ENCODE measurements at regions not wholly inside any gene's neighbourhood (a gene's known extent, or its start where the extent isn't known, plus 50 kb on each side); places are given as distances from the start of the nearest gene placed in this dataset.

DNA sequence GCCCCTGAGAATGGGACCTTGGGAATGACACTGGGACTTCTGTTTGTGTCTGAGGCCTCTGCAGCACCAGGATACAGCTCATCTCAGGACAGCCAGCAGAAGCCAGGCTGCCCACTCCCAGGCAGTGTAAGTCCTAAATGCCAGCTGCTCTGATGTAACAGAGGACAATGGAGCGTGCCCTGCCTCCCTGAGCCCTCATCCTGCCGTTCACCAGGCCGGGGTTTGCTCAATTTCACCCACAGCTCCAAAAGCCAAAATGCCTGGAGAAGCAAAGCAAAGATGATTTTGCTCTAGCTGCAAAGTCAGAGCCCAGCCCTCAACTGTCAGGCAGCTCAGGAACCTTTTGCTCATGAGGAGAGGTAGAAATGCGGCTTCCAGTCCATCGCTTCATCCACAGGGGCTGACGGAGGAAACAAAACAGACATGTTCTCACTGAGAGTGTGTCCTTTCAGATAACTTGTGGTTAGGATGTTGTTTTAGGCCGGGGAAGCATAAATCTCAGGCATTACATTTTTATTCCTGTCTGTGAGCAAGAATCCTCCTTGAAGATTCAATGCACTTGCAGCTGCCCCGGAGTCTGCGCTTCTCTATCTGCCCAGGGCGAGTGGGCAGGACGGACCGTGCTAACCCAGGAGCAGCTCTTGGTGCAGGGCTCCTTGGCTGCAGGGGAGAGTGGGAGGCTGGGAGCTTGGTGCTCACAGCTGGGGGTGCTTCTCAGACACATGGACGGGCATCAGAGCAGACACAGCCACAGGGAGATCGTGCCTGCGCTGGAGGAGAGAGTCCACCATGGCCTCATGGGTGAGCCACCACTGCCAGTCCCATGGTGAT, 83.2 kb upstream of the CHST15 start:
- Mint-ChIP-seq H3K27me3 (ENCODE audit: unreplicated experiment) (no peaks in the 10 kb centered on the region), H3K4me3 (ENCODE audit: unreplicated experiment) (no peak overlapping the region), H3K9me3 (ENCODE audit: unreplicated experiment) (peaks cover 1% of the 10 kb centered on the region), H3K27ac (ENCODE audit: unreplicated experiment) (no peak overlapping the region), H3K36me3 (ENCODE audit: unreplicated experiment) (no peaks in the 10 kb centered on the region), H3K4me1 (ENCODE audit: low read depth, unreplicated experiment) (no peaks in the 10 kb centered on the region)
- no peak for TF ChIP-seq CTCF (IDR thresholded peaks at IDR 0.05; ENCODE audit: partially characterized antibody, unreplicated experiment)
- DNase-seq = no peak

GRCh38 chr10:124175701-124176348, 82.4 kb upstream of the CHST15 start:
- no peak for DNase-seq
- no peak overlapping the region for H3K4me3 Mint-ChIP-seq (ENCODE audit: unreplicated experiment)
- no peak for TF ChIP-seq CTCF (IDR thresholded peaks at IDR 0.05; ENCODE audit: partially characterized antibody, unreplicated experiment)
- H3K36me3 Mint-ChIP-seq (ENCODE audit: unreplicated experiment) = no peaks in the 10 kb centered on the region
- H3K4me1 Mint-ChIP-seq (ENCODE audit: low read depth, unreplicated experiment) = no peaks in the 10 kb centered on the region
- H3K27ac Mint-ChIP-seq (ENCODE audit: unreplicated experiment) = no peak overlapping the region
- H3K27me3 Mint-ChIP-seq (ENCODE audit: unreplicated experiment) = no peaks in the 10 kb centered on the region
- H3K9me3 Mint-ChIP-seq (ENCODE audit: unreplicated experiment) = peaks cover 1% of the 10 kb centered on the region

DNA sequence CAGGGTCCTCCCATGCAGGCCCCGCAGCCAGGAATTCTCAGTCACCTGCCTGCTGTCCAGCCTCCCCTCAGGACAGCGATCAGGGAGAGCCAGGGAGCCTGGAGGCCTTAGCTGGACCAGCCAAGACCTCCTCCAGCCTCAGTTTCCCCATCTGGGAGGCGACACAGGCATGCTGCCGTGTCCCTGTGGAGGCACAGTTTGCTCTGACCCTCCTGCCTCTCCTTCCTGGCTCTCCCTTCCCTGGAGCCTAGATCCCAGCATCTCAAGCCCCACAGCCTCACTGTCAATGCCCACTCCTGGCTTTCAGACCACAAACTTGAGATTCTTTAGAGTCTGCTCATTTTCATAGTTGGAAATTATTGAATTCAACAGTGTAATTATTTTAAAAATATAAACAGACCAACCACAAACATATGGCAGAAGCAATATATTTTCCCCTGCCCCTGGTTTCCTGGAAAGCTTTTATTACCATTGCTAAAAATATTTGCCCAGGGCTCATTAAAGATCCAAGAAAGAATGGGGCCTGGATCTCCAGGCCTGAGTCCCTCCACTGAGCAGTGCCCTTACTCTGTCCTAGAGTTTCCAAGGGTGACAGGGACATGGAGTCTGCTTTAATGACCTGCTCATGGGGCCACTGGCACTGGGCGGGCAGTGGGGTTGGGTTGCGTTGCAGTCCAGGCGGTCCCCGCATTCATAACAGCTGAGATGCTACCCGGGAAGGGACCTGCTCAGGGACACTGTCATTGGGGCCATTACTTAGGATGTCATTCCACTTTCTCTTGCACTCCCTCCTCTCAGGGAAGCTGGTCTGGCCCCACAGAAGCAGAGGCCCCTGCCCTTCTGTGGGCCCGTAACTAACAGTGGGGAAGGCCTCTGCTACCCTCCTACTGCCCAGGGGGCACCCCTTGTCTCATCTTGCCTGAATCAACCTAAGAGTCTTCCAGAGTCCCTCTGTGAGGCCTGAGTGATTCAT, 81.6 kb upstream of the CHST15 start:
- DNase-seq = no peak
- no peak for TF ChIP-seq CTCF (IDR thresholded peaks at IDR 0.05; ENCODE audit: partially characterized antibody, unreplicated experiment)
- H3K36me3 Mint-ChIP-seq (ENCODE audit: unreplicated experiment) = no peaks in the 10 kb centered on the region
- no peak overlapping the region for H3K4me3 Mint-ChIP-seq (ENCODE audit: unreplicated experiment)
- H3K9me3 Mint-ChIP-seq (ENCODE audit: unreplicated experiment) = peaks cover 1% of the 10 kb centered on the region
- H3K27me3 Mint-ChIP-seq (ENCODE audit: unreplicated experiment) = peaks cover 2% of the 10 kb centered on the region
- no peak overlapping the region for H3K27ac Mint-ChIP-seq (ENCODE audit: unreplicated experiment)
- H3K4me1 Mint-ChIP-seq (ENCODE audit: low read depth, unreplicated experiment) = no peaks in the 10 kb centered on the region

GRCh38 chr10:124174071-124174566, 80.7 kb upstream of the CHST15 start:
- H3K4me3 Mint-ChIP-seq (ENCODE audit: unreplicated experiment) = no peak overlapping the region
- peaks cover 1% of the 10 kb centered on the region for H3K9me3 Mint-ChIP-seq (ENCODE audit: unreplicated experiment)
- peaks cover 2% of the 10 kb centered on the region for H3K27me3 Mint-ChIP-seq (ENCODE audit: unreplicated experiment)
- no peaks in the 10 kb centered on the region for H3K4me1 Mint-ChIP-seq (ENCODE audit: low read depth, unreplicated experiment)
- no peak for DNase-seq
- no peak overlapping the region for H3K27ac Mint-ChIP-seq (ENCODE audit: unreplicated experiment)
- no peak for TF ChIP-seq CTCF (IDR thresholded peaks at IDR 0.05; ENCODE audit: partially characterized antibody, unreplicated experiment)
- H3K36me3 Mint-ChIP-seq (ENCODE audit: unreplicated experiment) = no peaks in the 10 kb centered on the region
